Astrocyte (in vitro differentiated cells and primary cell): ENCODE measurements at regions not wholly inside any gene's neighbourhood (a gene's known extent, or its start where the extent isn't known, plus 50 kb on each side); places are given as distances from the start of the nearest gene placed in this dataset.

Experiments used
- EZH2 ChIP-seq: IDR thresholded peaks from 2 replicates; pipeline ENCODE4 v1.6.1; 2012; ENCODE audit warnings: mild to moderate bottlenecking, low read length, inconsistent platforms; ENCODE audit not compliant: insufficient read depth
- TF ChIP-seq, protein P1 (sequence below): IDR thresholded peaks from 2 replicates; pipeline ENCODE4 v1.5.1; 2011; ENCODE audit warnings: low read depth, mild to moderate bottlenecking, inconsistent platforms, low read length, moderate library complexity; ENCODE audit not compliant: insufficient read depth

DNA sequence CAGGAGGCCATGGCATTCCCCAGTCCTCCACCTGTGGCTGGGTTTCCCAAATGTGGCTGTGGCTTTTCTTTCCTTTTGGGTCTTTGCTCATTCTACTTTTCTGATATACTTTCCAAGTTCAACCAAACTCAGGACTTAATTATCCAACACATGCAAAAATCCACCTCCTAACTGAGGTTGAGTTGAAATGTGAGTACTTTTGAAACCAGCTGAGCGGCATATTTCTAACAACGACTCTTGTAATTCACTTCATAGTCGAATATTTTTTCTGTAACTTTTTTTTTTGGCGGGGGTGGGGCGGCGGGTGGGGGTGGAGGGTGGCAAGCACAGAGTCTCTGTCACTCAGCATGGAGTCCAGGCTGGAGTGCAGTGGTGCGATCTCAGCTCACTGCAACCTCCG, 165.2 kb upstream of the PITRM1 start:
- TF ChIP-seq, protein P1, sequence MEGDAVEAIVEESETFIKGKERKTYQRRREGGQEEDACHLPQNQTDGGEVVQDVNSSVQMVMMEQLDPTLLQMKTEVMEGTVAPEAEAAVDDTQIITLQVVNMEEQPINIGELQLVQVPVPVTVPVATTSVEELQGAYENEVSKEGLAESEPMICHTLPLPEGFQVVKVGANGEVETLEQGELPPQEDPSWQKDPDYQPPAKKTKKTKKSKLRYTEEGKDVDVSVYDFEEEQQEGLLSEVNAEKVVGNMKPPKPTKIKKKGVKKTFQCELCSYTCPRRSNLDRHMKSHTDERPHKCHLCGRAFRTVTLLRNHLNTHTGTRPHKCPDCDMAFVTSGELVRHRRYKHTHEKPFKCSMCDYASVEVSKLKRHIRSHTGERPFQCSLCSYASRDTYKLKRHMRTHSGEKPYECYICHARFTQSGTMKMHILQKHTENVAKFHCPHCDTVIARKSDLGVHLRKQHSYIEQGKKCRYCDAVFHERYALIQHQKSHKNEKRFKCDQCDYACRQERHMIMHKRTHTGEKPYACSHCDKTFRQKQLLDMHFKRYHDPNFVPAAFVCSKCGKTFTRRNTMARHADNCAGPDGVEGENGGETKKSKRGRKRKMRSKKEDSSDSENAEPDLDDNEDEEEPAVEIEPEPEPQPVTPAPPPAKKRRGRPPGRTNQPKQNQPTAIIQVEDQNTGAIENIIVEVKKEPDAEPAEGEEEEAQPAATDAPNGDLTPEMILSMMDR = no peak
- TF ChIP-seq EZH2 = no peak
